ENCODE measurements at regions not wholly inside any gene's neighbourhood (a gene's known extent, or its start where the extent isn't known, plus 50 kb on each side); places are given as distances from the start of the nearest gene placed in this dataset.

GRCh38 chr7:69545175-69545574 lies 53.1 kb upstream of the AUTS2 start:
- no peaks in the 10 kb centered on the region for H3K27me3 ChIP-seq (replicated peaks; ENCODE audit: insufficient read depth, low read length)
- H3K79me2 ChIP-seq (ENCODE audit: low read length) = no peaks in the 10 kb centered on the region
- no peak overlapping the region for H3K9ac ChIP-seq (ENCODE audit: low read length)
- TF ChIP-seq EZH2phosphoT487 (IDR thresholded peaks at IDR 0.05; ENCODE audit: low read length) (no peak), CTCF (IDR thresholded peaks at IDR 0.05; ENCODE audit: low read length) (no peak), EZH2 (optimal IDR thresholded peaks at IDR 0.05; ENCODE audit: low read depth, low read length) (no peak)
- no peak overlapping the region for H3K4me2 ChIP-seq (ENCODE audit: low read depth, low read length)
- H3K4me3 ChIP-seq (ENCODE audit: low read length) = no peak overlapping the region
- no peak overlapping the region for H2AFZ ChIP-seq (ENCODE audit: low read length)
- no peak overlapping the region for H3K27ac ChIP-seq (ENCODE audit: low read length)
- H3K36me3 ChIP-seq (replicated peaks; ENCODE audit: insufficient read depth, low read length) = no peaks in the 10 kb centered on the region
- no peak for DNase-seq
- no peaks in the 10 kb centered on the region for H4K20me1 ChIP-seq (ENCODE audit: insufficient read depth, low read length)
- no peaks in the 10 kb centered on the region for H3F3A ChIP-seq (ENCODE audit: insufficient read depth, low read length)
- no peaks in the 10 kb centered on the region for H3K9me2 ChIP-seq (replicated peaks; ENCODE audit: insufficient read depth, low read length)
- H3K4me1 ChIP-seq (ENCODE audit: low read length) = no peaks in the 10 kb centered on the region
- H3K9me3 ChIP-seq (replicated peaks; ENCODE audit: insufficient read depth, low read length) = no peaks in the 10 kb centered on the region
